HL-60/S4 (cell line): ENCODE measurements at regions not wholly inside any gene's neighbourhood (a gene's known extent, or its start where the extent isn't known, plus 50 kb on each side); places are given as distances from the start of the nearest gene placed in this dataset.
"Not testable (repeated sequence)": the region's sequence is repeated elsewhere in the genome, so short reads cannot be mapped to it uniquely, and the experiment has no call there.

Source experiments
- in situ Hi-C: fragments of 300-500 bp; cut with MboI; formaldehyde crosslinking; loops from 2 replicates; pipeline ENCODE4 v1.14.3; 2022; ENCODE audit warnings: low sequenced_read_pairs

- in situ Hi-C loops = no loop called here
Observed at GRCh38 chr3:18703798-18704197, 278.7 kb upstream of the SATB1 start.

DNA sequence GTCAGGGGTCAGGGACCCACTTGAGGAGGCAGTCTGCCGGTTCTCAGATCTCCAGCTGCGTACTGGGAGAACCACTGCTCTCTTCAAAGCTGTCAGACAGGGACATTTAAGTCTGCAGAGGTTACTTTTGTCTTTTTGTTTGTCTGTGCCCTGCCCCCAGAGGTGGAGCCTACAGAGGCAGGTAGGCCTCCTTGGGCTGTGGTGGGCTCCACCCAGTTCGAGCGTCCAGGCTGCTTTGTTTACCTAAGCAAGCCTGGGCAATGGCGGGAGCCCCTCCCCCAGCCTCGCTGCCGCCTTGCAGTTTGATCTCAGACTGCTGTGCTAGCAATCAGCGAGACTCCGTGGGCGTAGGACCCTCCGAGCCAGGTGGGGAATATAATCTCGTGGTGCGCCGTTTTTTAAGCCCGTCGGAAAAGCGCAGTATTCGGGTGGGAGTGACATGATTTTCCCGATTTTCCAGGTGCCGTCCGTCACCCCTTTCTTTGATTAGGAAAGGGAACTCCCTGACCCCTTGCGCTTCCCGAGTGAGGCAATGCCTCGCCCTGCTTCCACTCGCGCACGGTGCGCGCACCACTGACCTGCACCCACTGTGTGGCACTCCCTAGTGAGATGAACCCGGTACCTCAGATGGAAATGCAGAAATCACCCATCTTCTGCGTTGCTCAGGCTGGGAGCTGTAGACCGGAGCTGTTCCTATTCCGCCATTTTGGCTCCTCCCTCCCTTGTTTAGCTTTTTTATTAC, 268.6 kb upstream of the SATB1 start:
- in situ Hi-C loops = not testable (repeated sequence)

DNA sequence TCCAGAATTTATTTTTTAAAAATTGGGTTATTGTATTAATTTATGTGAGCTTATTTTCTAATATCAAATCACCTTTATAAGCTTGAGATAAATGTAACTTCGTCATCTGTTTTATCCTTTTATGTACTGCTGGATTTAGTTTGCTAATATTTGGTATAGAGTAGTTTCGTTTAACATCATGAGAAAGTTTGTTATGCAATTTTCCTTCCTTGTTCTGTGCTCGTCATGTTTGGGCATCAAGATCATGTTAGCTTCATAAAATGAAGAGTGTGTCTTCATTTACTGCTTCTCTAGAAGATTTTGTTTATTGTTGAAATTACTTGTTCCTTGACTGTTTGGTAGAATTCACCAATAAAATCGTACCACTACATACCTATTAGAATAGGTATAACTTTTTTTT, 262.1 kb upstream of the SATB1 start:
- in situ Hi-C loops = no loop called here

DNA sequence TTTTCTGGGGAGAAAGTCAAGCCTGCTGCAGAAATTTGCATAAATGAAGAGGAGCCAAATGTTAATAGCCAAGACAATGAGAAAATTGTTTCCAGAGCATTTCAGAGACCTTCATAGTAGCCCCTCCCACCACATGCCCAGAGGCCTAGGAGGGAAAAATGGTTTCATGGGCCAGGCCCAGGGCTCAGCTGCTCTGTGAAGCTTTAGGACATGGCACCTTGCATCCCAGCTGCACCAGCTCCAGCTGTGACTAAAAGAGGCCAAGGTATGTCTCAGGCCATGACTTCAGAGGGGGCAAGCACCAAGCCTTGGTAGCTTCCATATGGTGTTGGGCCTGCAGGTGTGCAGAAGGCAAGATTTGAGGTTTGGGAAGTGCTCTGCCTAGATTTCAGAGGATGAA, 258.8 kb upstream of the SATB1 start:
- in situ Hi-C loops = no loop called here

- in situ Hi-C loops = no loop called here
Observed at GRCh38 chr3:18681818-18682345, 256.7 kb upstream of the SATB1 start.

- in situ Hi-C loops = no loop called here
Observed at GRCh38 chr3:18680758-18681157, 255.6 kb upstream of the SATB1 start.

- in situ Hi-C loops = no loop called here
Observed at GRCh38 chr3:18679238-18679637, 254.1 kb upstream of the SATB1 start.

DNA sequence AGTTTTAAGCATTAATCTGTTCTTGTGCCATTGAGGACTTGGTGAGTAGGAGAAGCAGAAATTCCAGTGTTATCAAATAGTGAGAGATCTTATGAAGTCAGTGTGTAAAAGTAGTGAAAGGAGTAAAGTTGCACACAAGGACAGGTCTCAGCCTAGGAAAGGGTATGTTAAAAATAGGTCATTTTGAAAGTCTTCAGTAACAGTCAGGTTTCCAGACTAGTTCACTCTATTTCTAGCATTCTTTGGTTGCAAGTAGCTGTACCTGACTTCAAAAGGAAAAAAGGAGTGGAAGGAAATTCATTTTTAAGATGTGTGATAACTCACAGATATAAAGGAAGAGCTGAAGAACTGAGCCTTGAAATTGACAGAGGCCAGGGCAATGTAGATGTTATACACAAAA, 250.1 kb upstream of the SATB1 start:
- in situ Hi-C loops = no loop called here

DNA sequence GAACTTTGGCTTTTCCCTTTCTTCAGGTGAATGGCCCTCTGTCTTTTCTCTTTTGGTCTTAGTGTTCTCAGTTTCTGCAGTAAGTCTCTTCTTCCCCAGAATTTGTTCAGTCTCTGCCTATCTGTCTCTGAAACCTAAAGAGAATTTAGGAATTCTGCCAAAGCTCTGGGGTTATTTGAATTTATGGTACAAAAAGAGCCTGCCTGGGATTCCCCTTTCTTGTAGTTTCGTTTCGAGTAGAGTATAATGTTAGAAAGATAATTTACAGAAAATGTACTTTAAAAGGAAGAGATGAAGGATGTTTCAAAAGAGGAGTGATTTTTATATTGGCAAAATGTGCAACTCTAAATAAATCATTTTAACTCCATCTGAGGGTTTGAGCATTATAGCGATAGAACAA, 247.4 kb upstream of the SATB1 start:
- in situ Hi-C loops = no loop called here

DNA sequence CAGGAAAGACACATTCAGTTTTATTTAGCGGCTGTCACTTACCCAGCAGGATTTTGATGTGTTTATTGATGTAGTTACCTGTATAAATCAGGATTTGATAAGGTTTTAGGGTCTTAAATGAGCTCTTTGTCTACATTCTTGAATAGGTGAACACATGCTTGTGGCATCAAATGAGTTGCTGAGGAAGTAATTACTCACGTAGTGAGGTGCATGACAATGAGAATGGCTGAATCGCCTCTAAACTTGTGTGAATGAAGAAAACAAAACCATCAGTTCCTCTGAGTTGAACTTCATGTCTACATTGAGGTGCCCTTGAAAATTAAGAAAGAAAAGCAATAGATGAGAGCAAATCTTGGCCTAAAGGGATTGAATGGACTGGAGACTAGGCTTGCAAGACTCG, 245.6 kb upstream of the SATB1 start:
- in situ Hi-C loops = no loop called here

DNA sequence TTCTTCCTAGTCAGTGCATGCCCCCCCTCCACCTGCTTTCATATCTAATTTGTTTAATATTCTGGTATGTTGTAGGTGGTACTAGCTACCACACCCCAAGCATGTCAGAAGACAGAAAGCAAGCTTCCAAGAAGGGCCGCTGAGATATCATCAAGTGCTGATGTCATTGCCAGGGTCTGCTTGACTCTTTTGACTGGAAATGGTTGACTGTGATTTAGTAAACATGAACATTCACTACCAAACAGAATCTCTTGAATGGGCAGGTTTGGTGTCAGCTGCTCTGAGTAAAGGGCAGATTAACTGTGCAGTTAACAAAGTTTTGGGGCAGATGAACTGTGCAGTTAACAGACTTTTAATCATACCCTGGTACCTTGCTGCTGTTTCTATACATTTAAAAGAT, 244.2 kb upstream of the SATB1 start:
- in situ Hi-C loops = no loop called here

- in situ Hi-C loops = no loop called here
Observed at GRCh38 chr3:18667552-18667951, 242.4 kb upstream of the SATB1 start.

GRCh38 chr3:18666655-18667054, 241.5 kb upstream of the SATB1 start:
- in situ Hi-C loops = no loop called here

DNA sequence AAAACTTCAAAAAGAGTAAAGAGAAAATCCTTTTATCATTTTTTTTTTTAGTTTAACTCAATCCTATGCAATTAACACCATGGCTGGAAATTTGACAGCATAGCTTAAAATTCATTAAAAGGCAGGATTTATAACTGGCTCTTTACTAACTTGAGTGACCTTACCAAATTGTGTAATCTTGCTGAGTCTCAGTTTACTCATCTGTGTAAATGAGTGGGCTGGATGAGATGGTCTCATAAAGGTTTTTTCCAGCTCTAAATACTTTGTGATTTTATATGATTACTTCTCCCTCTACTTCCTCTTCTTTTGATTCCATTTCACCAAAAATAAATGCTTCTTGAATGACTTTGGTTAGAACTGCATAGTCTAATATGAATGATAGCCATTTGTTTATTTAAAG, 234.9 kb upstream of the SATB1 start:
- in situ Hi-C loops = no loop called here

DNA sequence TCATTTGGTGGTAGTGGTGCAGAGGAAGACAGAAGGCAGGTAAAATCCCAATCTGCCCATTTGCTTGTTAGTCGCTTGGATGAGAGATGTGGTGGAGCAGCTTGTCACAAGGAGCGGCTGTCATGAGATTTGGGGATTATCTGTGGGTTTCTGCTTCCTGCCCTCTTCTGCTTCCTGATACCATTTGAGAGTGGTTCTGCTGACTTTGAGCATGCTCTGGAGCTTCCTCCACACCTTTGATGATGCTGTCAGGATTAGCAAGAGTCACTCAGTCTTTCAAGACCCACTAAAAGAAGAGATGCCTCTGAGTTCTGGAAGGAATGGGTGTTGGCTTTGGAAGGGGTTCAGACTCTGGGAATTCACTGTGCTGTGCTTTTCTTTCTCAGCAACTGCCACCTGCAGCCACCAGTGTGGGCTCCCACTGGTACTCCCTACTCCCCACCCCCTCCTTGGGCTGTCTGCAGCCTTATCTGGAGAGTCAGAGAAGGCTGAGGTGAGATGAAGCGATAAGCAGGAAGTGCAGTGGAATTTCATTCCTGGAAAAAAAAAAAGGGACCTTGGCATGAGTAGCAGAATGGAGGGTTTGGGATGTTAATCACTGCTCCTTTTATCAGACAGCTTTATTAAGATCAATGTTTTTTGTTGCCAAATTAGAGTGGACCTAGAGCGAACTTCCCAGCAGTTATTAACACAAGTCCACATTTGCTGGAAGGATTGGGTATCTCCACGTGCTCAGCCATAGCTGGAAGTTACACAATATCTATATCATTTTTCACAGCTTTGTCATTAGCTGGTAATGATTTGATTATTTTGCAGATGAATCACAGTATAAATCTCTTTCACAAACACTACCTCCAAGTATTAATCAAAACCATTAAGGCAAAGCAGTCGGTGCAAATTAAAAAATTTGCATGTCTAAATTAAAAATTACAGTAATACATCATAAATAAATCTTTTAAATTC, 233.0 kb upstream of the SATB1 start:
- in situ Hi-C loops = no loop called here

DNA sequence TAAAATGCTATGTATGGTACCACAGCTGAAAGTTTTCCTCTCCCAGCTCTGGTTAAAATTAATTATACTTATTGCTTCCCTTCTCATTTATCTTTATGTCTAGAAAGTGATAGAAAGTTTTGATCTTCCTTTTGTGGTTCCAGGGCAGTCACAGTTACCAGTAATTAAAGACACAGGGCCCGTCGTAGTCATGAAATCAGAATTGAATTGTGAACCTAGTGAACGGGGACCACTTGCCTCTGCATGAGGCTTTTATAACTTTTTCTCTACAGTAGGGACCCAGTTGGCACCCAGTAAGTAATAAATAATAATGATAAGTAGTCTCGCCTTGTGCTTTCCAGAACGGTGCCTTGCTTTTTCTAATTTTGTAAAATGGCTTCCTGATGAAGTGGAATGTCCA, 231.7 kb upstream of the SATB1 start:
- in situ Hi-C loops = no loop called here

GRCh38 chr3:18656410-18656809, 231.3 kb upstream of the SATB1 start:
- in situ Hi-C loops = no loop called here

DNA sequence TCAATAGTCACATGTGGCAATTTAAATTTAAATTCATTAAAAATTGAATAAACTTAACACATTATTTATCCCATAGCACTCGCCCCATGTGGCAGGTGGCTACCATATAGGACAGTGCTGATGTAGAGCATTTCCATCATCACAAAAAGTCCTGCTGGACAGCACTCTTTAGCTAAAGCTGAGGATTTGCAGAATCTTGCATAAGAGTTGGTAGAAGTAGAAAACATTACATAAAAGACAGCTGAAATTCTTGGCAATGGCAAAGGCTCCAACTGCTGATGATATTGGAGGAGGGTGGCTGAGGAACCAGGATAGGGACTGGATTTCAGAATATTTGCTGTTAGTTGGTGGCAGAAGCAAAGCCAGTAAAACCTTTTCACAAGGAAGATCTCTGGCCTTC, 230.7 kb upstream of the SATB1 start:
- in situ Hi-C loops = no loop called here

- in situ Hi-C loops = no loop called here
Observed at GRCh38 chr3:18652781-18653180, 227.6 kb upstream of the SATB1 start.

DNA sequence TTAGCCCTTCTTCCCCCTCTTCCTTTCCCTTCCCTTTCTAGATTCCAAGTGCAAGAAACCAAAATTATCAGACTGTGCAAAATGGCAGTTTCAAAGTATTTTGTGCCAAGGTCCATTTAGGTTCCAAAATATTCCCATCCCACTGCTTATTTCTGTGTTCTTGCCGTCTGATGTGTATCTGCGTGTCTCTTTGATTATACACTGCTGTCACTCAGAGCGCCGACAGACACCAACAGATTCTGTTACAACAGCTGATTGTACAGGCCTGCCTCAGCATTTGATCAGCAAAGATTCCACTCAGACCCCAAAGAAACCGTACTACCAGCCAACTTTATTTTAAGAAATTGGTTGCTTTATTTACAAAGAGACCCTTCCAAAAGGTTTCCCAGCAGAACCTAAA, 225.6 kb upstream of the SATB1 start:
- in situ Hi-C loops = no loop called here

GRCh38 chr3:18649666-18650363, 224.7 kb upstream of the SATB1 start:
- in situ Hi-C loops = no loop called here
